Prostate gland (tissue), 2 donors: ENCODE measurements at regions not wholly inside any gene's neighbourhood (a gene's known extent, or its start where the extent isn't known, plus 50 kb on each side); places are given as distances from the start of the nearest gene placed in this dataset.

Experiments
- POLR2A ChIP-seq: fragments of 450-650 bp; IDR thresholded peaks from one replicate; pipeline ENCODE4 v1.6.1; 2016; ENCODE audit warnings: antibody characterized with exemption, mild to moderate bottlenecking
- TF ChIP-seq, protein P1 (sequence below), 4 experiments: fragments of 200-600 bp in 2 of 4; fragments of 450-650 bp in 2 of 4; sonication (generic) in 2 of 4; IDR thresholded peaks; 1 replicate in 3 of 4; 2 replicates in 1 of 4; pipeline ENCODE4 v1.5.1; 2016 to 2019; ENCODE audit warnings: antibody characterized with exemption in 4 of 4, mild to moderate bottlenecking in 2 of 4, moderate library complexity in 2 of 4

DNA sequence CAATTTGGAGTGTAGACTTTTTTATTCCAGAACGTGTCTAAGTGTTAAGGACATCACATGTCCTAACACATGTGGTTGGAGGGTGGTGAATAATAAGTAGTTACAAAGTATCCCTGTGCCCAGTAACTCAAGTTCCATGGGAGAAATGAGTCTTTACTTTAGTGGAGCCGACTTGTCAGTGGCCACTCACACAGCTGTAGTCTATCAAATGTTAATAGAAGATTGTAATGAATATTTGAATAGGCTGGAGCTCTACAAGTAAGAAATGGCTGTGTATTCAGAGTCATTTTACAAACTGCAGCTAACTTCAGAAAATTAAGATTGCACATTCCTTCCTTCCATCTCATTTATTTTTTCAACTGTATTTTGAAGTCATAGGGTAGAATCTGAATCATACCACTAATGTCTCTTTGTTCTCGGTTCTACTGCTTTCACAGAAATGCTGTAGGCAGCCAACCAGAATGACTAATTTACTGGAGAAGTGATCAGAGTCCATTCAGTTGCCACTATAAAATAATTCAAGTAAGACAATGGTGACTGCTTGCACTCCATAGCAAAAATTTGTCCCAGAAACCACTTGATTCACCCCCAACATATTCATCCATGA lies 394.8 kb downstream of the NR2F1-AS1 start:
- TF ChIP-seq, protein P1, sequence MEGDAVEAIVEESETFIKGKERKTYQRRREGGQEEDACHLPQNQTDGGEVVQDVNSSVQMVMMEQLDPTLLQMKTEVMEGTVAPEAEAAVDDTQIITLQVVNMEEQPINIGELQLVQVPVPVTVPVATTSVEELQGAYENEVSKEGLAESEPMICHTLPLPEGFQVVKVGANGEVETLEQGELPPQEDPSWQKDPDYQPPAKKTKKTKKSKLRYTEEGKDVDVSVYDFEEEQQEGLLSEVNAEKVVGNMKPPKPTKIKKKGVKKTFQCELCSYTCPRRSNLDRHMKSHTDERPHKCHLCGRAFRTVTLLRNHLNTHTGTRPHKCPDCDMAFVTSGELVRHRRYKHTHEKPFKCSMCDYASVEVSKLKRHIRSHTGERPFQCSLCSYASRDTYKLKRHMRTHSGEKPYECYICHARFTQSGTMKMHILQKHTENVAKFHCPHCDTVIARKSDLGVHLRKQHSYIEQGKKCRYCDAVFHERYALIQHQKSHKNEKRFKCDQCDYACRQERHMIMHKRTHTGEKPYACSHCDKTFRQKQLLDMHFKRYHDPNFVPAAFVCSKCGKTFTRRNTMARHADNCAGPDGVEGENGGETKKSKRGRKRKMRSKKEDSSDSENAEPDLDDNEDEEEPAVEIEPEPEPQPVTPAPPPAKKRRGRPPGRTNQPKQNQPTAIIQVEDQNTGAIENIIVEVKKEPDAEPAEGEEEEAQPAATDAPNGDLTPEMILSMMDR (IDR thresholded peaks at IDR 0.05): no peak
- no peak for TF ChIP-seq POLR2A
